Sigmoid colon (tissue), 6 donors: ENCODE measurements at regions not wholly inside any gene's neighbourhood (a gene's known extent, or its start where the extent isn't known, plus 50 kb on each side); places are given as distances from the start of the nearest gene placed in this dataset.

Experiments
- DNase-seq: peaks from one replicate; pipeline ENCODE4 v3.0.0-alpha.2; 2019
- H3K27ac ChIP-seq, 4 donors: fragments of 200-600 bp; sonication (generic); one replicate each; pipeline ENCODE4 v1.5.1; 2016 to 2019; ENCODE audit warnings: mild to moderate bottlenecking in 1 of 4
- H3K27me3 ChIP-seq, 3 donors: fragments of 200-600 bp; sonication (generic); one replicate each; pipeline ENCODE4 v1.5.1; 2019; ENCODE audit warnings: mild to moderate bottlenecking in 1 of 3
- H3K36me3 ChIP-seq, 4 donors: fragments of 200-600 bp; sonication (generic); one replicate each; pipeline ENCODE4 v1.5.1; 2016 to 2019
- H3K4me1 ChIP-seq, 4 donors: fragments of 200-600 bp; sonication (generic); one replicate each; pipeline ENCODE4 v1.5.1; 2017 to 2019
- H3K4me3 ChIP-seq, 4 donors: fragments of 200-600 bp; sonication (generic); one replicate each; pipeline ENCODE4 v1.5.1; 2017 to 2019; ENCODE audit warnings: mild to moderate bottlenecking in 2 of 4, moderate library complexity in 1 of 4
- H3K9me3 ChIP-seq, 4 donors: fragments of 200-600 bp in 3 of 4; sonication (generic) in 3 of 4; one replicate each; pipeline versions ENCODE4 v1.5.1 to v1.6.1; 2013 to 2019
- CTCF ChIP-seq, 4 experiments: fragments of 450-650 bp in 3 of 4; fragments of 200-600 bp in 1 of 4; IDR thresholded peaks; one replicate each; pipeline ENCODE4 v1.5.1; 2016 to 2019; ENCODE audit warnings: antibody characterized with exemption in 4 of 4, mild to moderate bottlenecking in 3 of 4, moderate library complexity in 2 of 4
- EP300 ChIP-seq, 4 donors: sonication (generic); formaldehyde crosslinking; IDR thresholded peaks; one replicate each; pipeline ENCODE4 v1.6.1; 2017; ENCODE audit warnings: antibody characterized with exemption in 4 of 4
- POLR2A ChIP-seq, 2 donors: fragments of 450-650 bp; IDR thresholded peaks; one replicate each; pipeline ENCODE4 v1.6.1; 2016; ENCODE audit warnings: antibody characterized with exemption in 2 of 2, mild to moderate bottlenecking in 2 of 2, moderate library complexity in 2 of 2
- POLR2AphosphoS5 ChIP-seq, 4 donors: sonication (generic); formaldehyde crosslinking; IDR thresholded peaks; one replicate each; pipeline ENCODE4 v1.6.1; 2017; ENCODE audit warnings: antibody characterized with exemption in 4 of 4
- WGBS, 2 donors: extraction: QIAGEN DNeasy Blood & Tissue Kit; methylation state at CpG; one replicate each; pipeline ENCODE4 v1.1.7; 2013; 5-methylcytosine and 5-hydroxymethylcytosine counted together
- intact Hi-C: fragments of 100-400 bp; cut with DNase I; formaldehyde crosslinking; loops from one replicate; pipeline ENCODE4 v1.15.1; 2023
- donor health status: healthy with polysubstance abuse.
- donor health status: healthy.

- DNase-seq = no peak
- WGBS, 2 donors = 53 to 60% methylated on average over 10 of the region's 10 CpGs
- peaks cover 0 to 7% (median 0%) of the 10 kb centered on the region in 3 donors for H3K27me3 ChIP-seq
- H3K9me3 ChIP-seq = peaks cover 0 to 4% (median 1%) of the 10 kb centered on the region in 4 donors
- no peaks in the 10 kb centered on the region for H3K36me3 ChIP-seq
- no peak overlapping the region for H3K27ac ChIP-seq
- TF ChIP-seq POLR2A (IDR thresholded peaks at IDR 0.05) = no peak
- peak in 3 of 4 experiments; percentile 34 to 55 (median 47) for TF ChIP-seq CTCF (IDR thresholded peaks at IDR 0.05)
- no peaks in the 10 kb centered on the region for H3K4me1 ChIP-seq
- intact Hi-C loops = loop anchor here (10.0 kb wide), 1 partner anchor 399 kb away; the partner anchor contains the start of gene MN1
- H3K4me3 ChIP-seq = no peak overlapping the region
Observed at GRCh38 chr22:27405672-27406388, 395.7 kb downstream of the MN1 start.

- Histone ChIP-seq H3K27ac (no peak overlapping the region), H3K27me3 (peaks cover 0 to 5% (median 0%) of the 10 kb centered on the region in 3 donors), H3K9me3 (peaks cover 0 to 4% (median 1%) of the 10 kb centered on the region in 4 donors), H3K36me3 (no peaks in the 10 kb centered on the region), H3K4me1 (no peaks in the 10 kb centered on the region), H3K4me3 (no peak overlapping the region)
- no peak for DNase-seq
- intact Hi-C loops = loop anchor here (10.0 kb wide), 1 partner anchor 398 kb away; the partner anchor contains the start of gene MN1
- no peak for TF ChIP-seq POLR2A (IDR thresholded peaks at IDR 0.05)
- no peak for TF ChIP-seq EP300 (IDR thresholded peaks at IDR 0.05)
- no peak for TF ChIP-seq POLR2AphosphoS5 (IDR thresholded peaks at IDR 0.05)
- no peak for TF ChIP-seq CTCF (IDR thresholded peaks at IDR 0.05)
- 92 to 96% methylated on average over 2 of the region's 2 CpGs for WGBS, 2 donors
Observed at GRCh38 chr22:27406389-27406861, 395.1 kb downstream of the MN1 start.

GRCh38 chr22:27407369-27407985 lies 394.1 kb downstream of the MN1 start:
- Histone ChIP-seq H3K27me3 (no peaks in the 10 kb centered on the region), H3K9me3 (peaks cover 0 to 4% (median 1%) of the 10 kb centered on the region in 4 donors), H3K27ac (no peak overlapping the region), H3K4me3 (no peak overlapping the region), H3K4me1 (no peaks in the 10 kb centered on the region), H3K36me3 (no peaks in the 10 kb centered on the region)
- no peak for DNase-seq
- intact Hi-C loops = loop anchor here (10.0 kb wide), 1 partner anchor 397 kb away; the partner anchor contains the start of gene MN1
- 76 to 83% methylated on average over 14 of the region's 14 CpGs for WGBS, 2 donors
- no peak for TF ChIP-seq EP300 (IDR thresholded peaks at IDR 0.05)
- no peak for TF ChIP-seq POLR2AphosphoS5 (IDR thresholded peaks at IDR 0.05)
- TF ChIP-seq CTCF (IDR thresholded peaks at IDR 0.05) = no peak
- no peak for TF ChIP-seq POLR2A (IDR thresholded peaks at IDR 0.05)

GRCh38 chr22:27408068-27408467 lies 393.5 kb downstream of the MN1 start:
- no peak overlapping the region for H3K27ac ChIP-seq
- H3K4me1 ChIP-seq = no peaks in the 10 kb centered on the region
- DNase-seq = no peak
- H3K36me3 ChIP-seq = no peaks in the 10 kb centered on the region
- 69 to 76% methylated on average over 2 of the region's 2 CpGs for WGBS, 2 donors
- TF ChIP-seq POLR2A (IDR thresholded peaks at IDR 0.05) (no peak), POLR2AphosphoS5 (IDR thresholded peaks at IDR 0.05) (no peak), CTCF (IDR thresholded peaks at IDR 0.05) (no peak), EP300 (IDR thresholded peaks at IDR 0.05) (no peak)
- H3K27me3 ChIP-seq = no peaks in the 10 kb centered on the region
- no peaks in the 10 kb centered on the region for H3K9me3 ChIP-seq
- intact Hi-C loops = loop anchor here (10.0 kb wide), 1 partner anchor 397 kb away; the partner anchor contains the start of gene MN1
- no peak overlapping the region for H3K4me3 ChIP-seq
